Hepatocyte (in vitro differentiated cells): ENCODE measurements at regions not wholly inside any gene's neighbourhood (a gene's known extent, or its start where the extent isn't known, plus 50 kb on each side); places are given as distances from the start of the nearest gene placed in this dataset.

Experiments
- DNase-seq: peaks from one replicate; pipeline ENCODE4 v3.0.0-alpha.2; 2016; ENCODE audit warnings: low spot score
- H2AFZ ChIP-seq: fragments of 200-600 bp; sonication (generic); 2 replicates; pipeline ENCODE4 v1.6.0; 2016; ENCODE audit warnings: antibody characterized with exemption, mild to moderate bottlenecking
- H3K27ac ChIP-seq: fragments of 200-600 bp; sonication (generic); 2 replicates; pipeline ENCODE4 v1.5.1; 2016; ENCODE audit warnings: mild to moderate bottlenecking
- H3K27me3 ChIP-seq: fragments of 200-600 bp; sonication (generic); 2 replicates; pipeline ENCODE4 v1.6.1; 2016
- H3K36me3 ChIP-seq: fragments of 200-600 bp; sonication (generic); replicated peaks from 2 replicates; pipeline ENCODE4 v1.5.1; 2016; ENCODE audit warnings: low read depth; ENCODE audit not compliant: insufficient read depth
- H3K4me1 ChIP-seq: fragments of 200-600 bp; sonication (generic); 2 replicates; pipeline ENCODE4 v1.5.1; 2016; ENCODE audit warnings: mild to moderate bottlenecking, moderate library complexity; ENCODE audit not compliant: insufficient read depth
- H3K4me2 ChIP-seq: fragments of 200-600 bp; sonication (generic); 2 replicates; pipeline ENCODE4 v1.6.0; 2016
- H3K4me3 ChIP-seq: fragments of 200-600 bp; sonication (generic); 2 replicates; pipeline ENCODE4 v1.5.1; 2016; ENCODE audit warnings: mild to moderate bottlenecking
- H3K79me2 ChIP-seq: fragments of 200-600 bp; sonication (generic); 2 replicates; pipeline ENCODE4 v1.6.0; 2017; ENCODE audit warnings: mild to moderate bottlenecking
- H3K9me2 ChIP-seq: fragments of 200-600 bp; sonication (generic); replicated peaks from 2 replicates; pipeline ENCODE4 v1.6.0; 2017; ENCODE audit warnings: mild to moderate bottlenecking; ENCODE audit not compliant: insufficient read depth
- H3K9me3 ChIP-seq: fragments of 200-600 bp; sonication (generic); 2 replicates; pipeline ENCODE4 v1.5.1; 2016; ENCODE audit warnings: low read depth, mild to moderate bottlenecking
- H4K20me1 ChIP-seq: fragments of 200-600 bp; sonication (generic); 2 replicates; pipeline ENCODE4 v1.6.0; 2016; ENCODE audit warnings: mild to moderate bottlenecking; ENCODE audit not compliant: insufficient read depth, poor library complexity, severe bottlenecking
- CTCF ChIP-seq: fragments of 200-600 bp; sonication (generic); IDR thresholded peaks from 2 replicates; pipeline ENCODE4 v1.5.1; 2016; ENCODE audit warnings: antibody characterized with exemption, mild to moderate bottlenecking; ENCODE audit not compliant: poor library complexity
- EZH2 ChIP-seq: fragments of 200-600 bp; sonication (generic); IDR thresholded peaks from 2 replicates; pipeline ENCODE4 v1.6.1; 2016; ENCODE audit warnings: antibody characterized with exemption, mild to moderate bottlenecking, borderline replicate concordance
- EZH2phosphoT487 ChIP-seq: fragments of 200-600 bp; sonication (generic); IDR thresholded peaks from one replicate; pipeline ENCODE4 v1.6.1; 2018; ENCODE audit warnings: antibody characterized with exemption, mild to moderate bottlenecking, low read depth, moderate library complexity; ENCODE audit not compliant: unreplicated experiment, severe bottlenecking
- WGBS: methylation state at CpG from one replicate; pipeline ENCODE4 v1.1.6; 2016; ENCODE audit warnings: low lambda C conversion rate; ENCODE audit errors: missing lambda C conversion rate; 5-methylcytosine and 5-hydroxymethylcytosine counted together

GRCh38 chrX:2640436-2641150 is 50.5 kb upstream of the CD99 start:
- DNase-seq, result peak; percentile 13
- H2AFZ ChIP-seq, result no peak overlapping the region
- no peaks in the 10 kb centered on the region for H3K9me2 ChIP-seq
- H3K4me1 ChIP-seq, result no peaks in the 10 kb centered on the region
- peak overlapping the region; percentile 23 for H3K27ac ChIP-seq
- TF ChIP-seq EZH2, result no peak
- no peak for TF ChIP-seq EZH2phosphoT487
- no peak for TF ChIP-seq CTCF
- H3K27me3 ChIP-seq, result no peaks in the 10 kb centered on the region
- H3K36me3 ChIP-seq, result no peaks in the 10 kb centered on the region
- H3K79me2 ChIP-seq, result no peaks in the 10 kb centered on the region
- H4K20me1 ChIP-seq, result no peaks in the 10 kb centered on the region
- H3K4me3 ChIP-seq, result no peak overlapping the region
- H3K4me2 ChIP-seq, result no peak overlapping the region
- 92% methylated on average over 19 of the region's 19 CpGs for WGBS
- no peaks in the 10 kb centered on the region for H3K9me3 ChIP-seq

GRCh38 chrX:2638279-2638678 is 52.8 kb upstream of the CD99 start:
- no peaks in the 10 kb centered on the region for H4K20me1 ChIP-seq
- no peaks in the 10 kb centered on the region for H3K9me2 ChIP-seq
- no peak overlapping the region for H3K27ac ChIP-seq
- no peaks in the 10 kb centered on the region for H3K79me2 ChIP-seq
- no peaks in the 10 kb centered on the region for H3K27me3 ChIP-seq
- TF ChIP-seq EZH2 (no peak), CTCF (no peak), EZH2phosphoT487 (no peak)
- no peak for DNase-seq
- no peaks in the 10 kb centered on the region for H3K4me1 ChIP-seq
- H3K9me3 ChIP-seq, result no peaks in the 10 kb centered on the region
- no peak overlapping the region for H3K4me3 ChIP-seq
- no peak overlapping the region for H3K4me2 ChIP-seq
- no peak overlapping the region for H2AFZ ChIP-seq
- no peaks in the 10 kb centered on the region for H3K36me3 ChIP-seq
- WGBS, result 93% methylated on average over 7 of the region's 7 CpGs

- Histone ChIP-seq H3K36me3 (no peaks in the 10 kb centered on the region), H3K9me3 (no peaks in the 10 kb centered on the region), H3K9me2 (no peaks in the 10 kb centered on the region), H4K20me1 (no peaks in the 10 kb centered on the region), H3K27me3 (no peaks in the 10 kb centered on the region), H3K4me3 (no peak overlapping the region), H2AFZ (no peak overlapping the region), H3K4me2 (no peak overlapping the region), H3K27ac (no peak overlapping the region), H3K4me1 (no peaks in the 10 kb centered on the region), H3K79me2 (no peaks in the 10 kb centered on the region)
- DNase-seq, result no peak
- 99% methylated on average over 3 of the region's 3 CpGs for WGBS
- TF ChIP-seq EZH2phosphoT487 (no peak), CTCF (no peak), EZH2 (no peak)
Observed at GRCh38 chrX:2635342-2635741, 55.8 kb upstream of the CD99 start.
